Endodermal cell (in vitro differentiated cells): ENCODE measurements at regions not wholly inside any gene's neighbourhood (a gene's known extent, or its start where the extent isn't known, plus 50 kb on each side); places are given as distances from the start of the nearest gene placed in this dataset.

Source experiments
- DNase-seq: peaks from one replicate; pipeline ENCODE4 v3.0.0-alpha.2; 2017
- H3K27ac ChIP-seq: 2 replicates; pipeline ENCODE4 v1.5.1; 2013; ENCODE audit warnings: mild to moderate bottlenecking, low read depth, low read length, moderate library complexity
- H3K27me3 ChIP-seq: 2 replicates; pipeline ENCODE4 v1.6.1; 2013; ENCODE audit warnings: mild to moderate bottlenecking, low read length, moderate library complexity; ENCODE audit not compliant: insufficient read depth, control insufficient read depth, poor library complexity, severe bottlenecking
- H3K36me3 ChIP-seq: 2 replicates; pipeline ENCODE4 v1.7.0; 2013; ENCODE audit warnings: mild to moderate bottlenecking, low read length, moderate library complexity; ENCODE audit not compliant: control insufficient read depth, insufficient read depth
- H3K4me1 ChIP-seq: one replicate; pipeline ENCODE4 v1.7.0; 2013; ENCODE audit warnings: low read length; ENCODE audit not compliant: control insufficient read depth, insufficient read depth
- H3K4me3 ChIP-seq: 2 replicates; pipeline ENCODE4 v1.5.1; 2013; ENCODE audit warnings: mild to moderate bottlenecking, low read length, moderate library complexity
- H3K9ac ChIP-seq: 2 replicates; pipeline ENCODE4 v1.6.1; 2013; ENCODE audit warnings: mild to moderate bottlenecking, low read length, moderate library complexity; ENCODE audit not compliant: poor library complexity, severe bottlenecking; ENCODE audit errors: extremely low read depth
- H3K9me3 ChIP-seq: 2 replicates; pipeline ENCODE4 v1.6.1; 2013; ENCODE audit warnings: mild to moderate bottlenecking, low read length, moderate library complexity; ENCODE audit not compliant: control insufficient read depth
- H3K27ac Mint-ChIP-seq: 2 replicates; pipeline ENCODE4 v1.8.0; 2020; ENCODE audit warnings: mixed read lengths
- H3K27me3 Mint-ChIP-seq: 2 replicates; pipeline ENCODE4 v1.8.0; 2021; ENCODE audit warnings: mild to moderate bottlenecking, mixed read lengths; ENCODE audit not compliant: insufficient read depth
- H3K36me3 Mint-ChIP-seq: 2 replicates; pipeline ENCODE4 v1.8.0; 2020; ENCODE audit warnings: low read depth, mixed read lengths
- H3K4me1 Mint-ChIP-seq: 2 replicates; pipeline ENCODE4 v1.8.0; 2020; ENCODE audit warnings: mixed read lengths
- H3K4me3 Mint-ChIP-seq: 2 replicates; pipeline ENCODE4 v1.8.0; 2020; ENCODE audit warnings: mild to moderate bottlenecking, moderate library complexity, mixed read lengths
- H3K9me3 Mint-ChIP-seq: 2 replicates; pipeline ENCODE4 v1.8.0; 2020; ENCODE audit warnings: mild to moderate bottlenecking, mixed read lengths
- WGBS, 2 experiments: methylation state at CpG; one replicate each; pipeline versions ENCODE4 v1.1.5 to v1.1.7; 2013; ENCODE audit warnings: missing lambda C conversion rate in 2 of 2, mixed read lengths in 1 of 2; ENCODE audit not compliant: insufficient coverage in 1 of 2, insufficient read length in 1 of 2; 5-methylcytosine and 5-hydroxymethylcytosine counted together
- TF ChIP-seq, protein P1 (sequence below): fragments of 200-600 bp; sonication (generic); conservative IDR thresholded peaks from 2 replicates; pipeline ENCODE4 v1.5.0; 2021; ENCODE audit warnings: antibody characterized with exemption, mild to moderate bottlenecking

DNA sequence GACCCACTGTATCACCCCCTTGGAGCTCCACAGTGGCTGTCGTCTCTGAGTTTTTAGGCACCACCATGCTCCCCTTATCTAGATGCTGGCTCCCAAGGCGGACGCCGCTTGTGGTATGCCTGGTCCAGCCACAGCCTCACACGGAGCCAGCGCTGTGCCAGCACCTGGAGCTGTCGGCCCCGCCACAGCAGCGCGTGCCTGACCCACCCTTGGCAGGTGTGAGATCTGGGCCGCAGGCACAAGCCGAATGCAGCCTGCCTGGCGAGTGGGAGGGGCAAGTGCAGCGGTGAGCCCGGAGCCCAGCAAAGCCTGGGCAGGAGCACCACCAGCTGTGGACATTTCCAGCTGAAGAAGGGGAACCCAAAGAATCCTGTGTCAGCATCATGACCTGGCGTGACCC is 91.9 kb upstream of the BACE2 start:
- no peak overlapping the region for H3K4me3 Mint-ChIP-seq
- peaks cover 4% of the 10 kb centered on the region for H3K4me1 Mint-ChIP-seq
- H3K27me3 ChIP-seq: no peaks in the 10 kb centered on the region
- no peak overlapping the region for H3K27ac ChIP-seq
- no peaks in the 10 kb centered on the region for H3K36me3 ChIP-seq
- no peak overlapping the region for H3K27ac Mint-ChIP-seq
- TF ChIP-seq, protein P1, sequence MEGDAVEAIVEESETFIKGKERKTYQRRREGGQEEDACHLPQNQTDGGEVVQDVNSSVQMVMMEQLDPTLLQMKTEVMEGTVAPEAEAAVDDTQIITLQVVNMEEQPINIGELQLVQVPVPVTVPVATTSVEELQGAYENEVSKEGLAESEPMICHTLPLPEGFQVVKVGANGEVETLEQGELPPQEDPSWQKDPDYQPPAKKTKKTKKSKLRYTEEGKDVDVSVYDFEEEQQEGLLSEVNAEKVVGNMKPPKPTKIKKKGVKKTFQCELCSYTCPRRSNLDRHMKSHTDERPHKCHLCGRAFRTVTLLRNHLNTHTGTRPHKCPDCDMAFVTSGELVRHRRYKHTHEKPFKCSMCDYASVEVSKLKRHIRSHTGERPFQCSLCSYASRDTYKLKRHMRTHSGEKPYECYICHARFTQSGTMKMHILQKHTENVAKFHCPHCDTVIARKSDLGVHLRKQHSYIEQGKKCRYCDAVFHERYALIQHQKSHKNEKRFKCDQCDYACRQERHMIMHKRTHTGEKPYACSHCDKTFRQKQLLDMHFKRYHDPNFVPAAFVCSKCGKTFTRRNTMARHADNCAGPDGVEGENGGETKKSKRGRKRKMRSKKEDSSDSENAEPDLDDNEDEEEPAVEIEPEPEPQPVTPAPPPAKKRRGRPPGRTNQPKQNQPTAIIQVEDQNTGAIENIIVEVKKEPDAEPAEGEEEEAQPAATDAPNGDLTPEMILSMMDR: no peak
- 86 to 93% methylated on average over 6 to 16 of the region's 16 CpGs for WGBS, 2 experiments
- H3K9ac ChIP-seq: no peak overlapping the region
- no peak for DNase-seq
- no peaks in the 10 kb centered on the region for H3K27me3 Mint-ChIP-seq
- H3K4me3 ChIP-seq: no peak overlapping the region
- H3K9me3 ChIP-seq: no peaks in the 10 kb centered on the region
- no peaks in the 10 kb centered on the region for H3K4me1 ChIP-seq
- no peaks in the 10 kb centered on the region for H3K9me3 Mint-ChIP-seq
- H3K36me3 Mint-ChIP-seq: no peaks in the 10 kb centered on the region

DNA sequence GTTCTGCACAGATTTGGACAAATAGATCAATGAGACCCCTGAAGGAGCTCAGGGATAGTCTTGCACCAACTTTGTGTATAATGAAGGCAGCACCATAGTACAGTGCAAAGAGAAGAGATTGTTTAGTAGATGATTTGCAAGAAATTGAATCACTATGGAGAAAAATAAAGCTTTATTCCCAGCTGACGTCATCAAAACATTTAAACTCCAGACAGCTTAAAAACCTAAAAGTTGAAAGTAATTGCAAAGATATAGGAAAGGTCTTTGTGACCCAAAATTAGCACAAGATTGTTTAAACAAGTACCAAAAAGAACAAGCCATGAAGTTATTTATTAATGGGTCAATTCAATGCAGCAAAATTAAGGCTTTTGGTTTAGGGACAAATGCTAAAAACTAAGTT is 88.8 kb upstream of the BACE2 start:
- TF ChIP-seq, protein P1: no peak
- no peaks in the 10 kb centered on the region for H3K36me3 ChIP-seq
- DNase-seq: no peak
- H3K9me3 ChIP-seq: no peaks in the 10 kb centered on the region
- H3K4me3 ChIP-seq: no peak overlapping the region
- H3K27ac ChIP-seq: no peak overlapping the region
- H3K27me3 Mint-ChIP-seq: no peaks in the 10 kb centered on the region
- no peaks in the 10 kb centered on the region for H3K4me1 ChIP-seq
- H3K27ac Mint-ChIP-seq: no peak overlapping the region
- no peaks in the 10 kb centered on the region for H3K36me3 Mint-ChIP-seq
- peaks cover 4% of the 10 kb centered on the region for H3K4me1 Mint-ChIP-seq
- no peaks in the 10 kb centered on the region for H3K27me3 ChIP-seq
- no peak overlapping the region for H3K9ac ChIP-seq
- WGBS, 2 experiments: no CpG with 5 or more reads among the region's 1 CpG
- peaks cover 1% of the 10 kb centered on the region for H3K9me3 Mint-ChIP-seq
- H3K4me3 Mint-ChIP-seq: no peak overlapping the region

DNA sequence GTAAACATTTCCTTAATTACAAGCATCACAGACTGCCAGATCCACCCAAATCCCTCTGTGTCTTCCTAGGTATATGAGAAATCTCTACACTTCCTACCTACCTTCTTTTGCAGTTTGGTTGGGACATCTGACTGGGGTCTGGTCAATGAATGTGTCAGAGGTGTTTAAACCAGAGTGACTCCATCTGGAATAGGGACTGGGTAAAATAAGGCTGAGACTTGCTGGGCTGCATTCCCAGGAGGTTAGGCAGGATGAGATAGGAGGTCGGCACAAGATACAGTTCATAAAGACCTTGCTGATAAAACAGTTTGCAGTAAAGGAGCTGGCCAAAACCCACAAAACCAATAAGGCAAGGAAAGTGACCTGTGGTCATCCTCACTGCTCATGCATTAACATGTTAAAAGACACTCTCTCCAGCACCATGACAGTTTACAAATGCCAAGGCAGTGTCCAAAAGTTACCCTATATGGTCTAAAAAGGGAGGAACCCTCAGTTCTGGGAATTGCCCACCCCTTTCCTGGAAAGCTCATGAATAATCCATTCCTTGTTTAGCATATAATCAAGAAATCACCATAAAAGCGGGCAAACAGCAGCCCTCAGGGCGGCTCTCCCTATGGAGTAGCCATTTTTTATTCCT is 87.4 kb upstream of the BACE2 start:
- peaks cover 1% of the 10 kb centered on the region for H3K9me3 Mint-ChIP-seq
- TF ChIP-seq, protein P1: no peak
- 81 to 94% methylated on average over 2 to 3 of the region's 3 CpGs for WGBS, 2 experiments
- H3K4me3 Mint-ChIP-seq: no peak overlapping the region
- H3K27ac ChIP-seq: no peak overlapping the region
- no peaks in the 10 kb centered on the region for H3K36me3 ChIP-seq
- H3K9me3 ChIP-seq: no peaks in the 10 kb centered on the region
- peaks cover 4% of the 10 kb centered on the region for H3K4me1 Mint-ChIP-seq
- peaks cover 5% of the 10 kb centered on the region for H3K27me3 Mint-ChIP-seq
- H3K27me3 ChIP-seq: no peaks in the 10 kb centered on the region
- DNase-seq: no peak
- no peaks in the 10 kb centered on the region for H3K36me3 Mint-ChIP-seq
- H3K4me3 ChIP-seq: no peak overlapping the region
- H3K9ac ChIP-seq: no peak overlapping the region
- H3K27ac Mint-ChIP-seq: no peak overlapping the region
- H3K4me1 ChIP-seq: no peaks in the 10 kb centered on the region
